ENCODE measurements at regions not wholly inside any gene's neighbourhood (a gene's known extent, or its start where the extent isn't known, plus 50 kb on each side); places are given as distances from the start of the nearest gene placed in this dataset.
A peak's percentile ranks its signal among the peaks of the same experiment; 100 is the strongest.

GRCh38 chr12:115023279-115024265 lies 339.6 kb upstream of the TBX3 start:
- no peak overlapping the region for H3K27ac ChIP-seq (ENCODE audit: insufficient read depth, low read length)

GRCh38 chr12:115020091-115020490 lies 336.1 kb upstream of the TBX3 start:
- no peak overlapping the region for H3K9ac ChIP-seq (ENCODE audit: insufficient read depth, low read length)
- no peak overlapping the region for H3K4me3 ChIP-seq (replicated peaks in 1 of 4; ENCODE audit: control extremely low read depth in 1 of 4, insufficient read depth in 1 of 4, low read depth in 3 of 4, low read length in 4 of 4)
- H3K4me2 ChIP-seq (ENCODE audit: extremely low read depth, insufficient read depth, low read length): no peak overlapping the region
- no peaks in the 10 kb centered on the region for H3K36me3 ChIP-seq (ENCODE audit: control insufficient read depth, insufficient read depth, low read length)
- no peaks in the 10 kb centered on the region for H3K9me3 ChIP-seq (ENCODE audit: control insufficient read depth, insufficient read depth, low read depth, low read length)
- H3K79me2 ChIP-seq (ENCODE audit: control insufficient read depth, insufficient read depth, low read length): no peaks in the 10 kb centered on the region
- no peaks in the 10 kb centered on the region for H3K27me3 ChIP-seq (ENCODE audit: control insufficient read depth, insufficient read depth, low read length)
- H3K27ac ChIP-seq (ENCODE audit: insufficient read depth, low read length): no peak overlapping the region
- no peak overlapping the region for H2AFZ ChIP-seq (ENCODE audit: low read length)
- no peak for DNase-seq (ENCODE audit: low read depth in 2 of 2)
- H4K20me1 ChIP-seq (ENCODE audit: control insufficient read depth, extremely low read depth, insufficient read depth, low read length): no peaks in the 10 kb centered on the region
- H3K4me1 ChIP-seq (ENCODE audit: control insufficient read depth, extremely low read depth, insufficient read depth, low read length): peaks cover 4% of the 10 kb centered on the region
- no peak for TF ChIP-seq CTCF (conservative IDR thresholded peaks at IDR 0.05 in 1 of 2, IDR thresholded peaks at IDR 0.05 in 1 of 2; ENCODE audit: low read depth in 1 of 2, low read length in 2 of 2)
- TF ChIP-seq EZH2 (IDR thresholded peaks at IDR 0.05; ENCODE audit: low read length, missing control alignments): no peak

More at GRCh38 chr12:115023279-115024265, 339.6 kb upstream of the TBX3 start:
- no peak overlapping the region for H3K4me3 ChIP-seq (replicated peaks in 1 of 4; ENCODE audit: control extremely low read depth in 1 of 4, insufficient read depth in 1 of 4, low read depth in 3 of 4, low read length in 4 of 4)
- TF ChIP-seq EZH2 (IDR thresholded peaks at IDR 0.05; ENCODE audit: low read length, missing control alignments): no peak
- no peak for TF ChIP-seq CTCF (conservative IDR thresholded peaks at IDR 0.05 in 1 of 2, IDR thresholded peaks at IDR 0.05 in 1 of 2; ENCODE audit: low read depth in 1 of 2, low read length in 2 of 2)
- H3K4me1 ChIP-seq (ENCODE audit: control insufficient read depth, extremely low read depth, insufficient read depth, low read length): peaks cover 4% of the 10 kb centered on the region
- H4K20me1 ChIP-seq (ENCODE audit: control insufficient read depth, extremely low read depth, insufficient read depth, low read length): no peaks in the 10 kb centered on the region
- DNase-seq (ENCODE audit: low read depth in 2 of 2): peak; percentile 12 to 77
- H2AFZ ChIP-seq (ENCODE audit: low read length): no peak overlapping the region
- H3K9me3 ChIP-seq (ENCODE audit: control insufficient read depth, insufficient read depth, low read depth, low read length): no peaks in the 10 kb centered on the region
- no peaks in the 10 kb centered on the region for H3K27me3 ChIP-seq (ENCODE audit: control insufficient read depth, insufficient read depth, low read length)
- no peaks in the 10 kb centered on the region for H3K36me3 ChIP-seq (ENCODE audit: control insufficient read depth, insufficient read depth, low read length)
- H3K4me2 ChIP-seq (ENCODE audit: extremely low read depth, insufficient read depth, low read length): no peak overlapping the region
- H3K9ac ChIP-seq (ENCODE audit: insufficient read depth, low read length): no peak overlapping the region
- H3K79me2 ChIP-seq (ENCODE audit: control insufficient read depth, insufficient read depth, low read length): no peaks in the 10 kb centered on the region

GRCh38 chr12:115017346-115017745 lies 333.4 kb upstream of the TBX3 start:
- DNase-seq (ENCODE audit: low read depth in 2 of 2): no peak
- Histone ChIP-seq H3K4me2 (ENCODE audit: extremely low read depth, insufficient read depth, low read length) (no peak overlapping the region), H3K27ac (ENCODE audit: insufficient read depth, low read length) (no peak overlapping the region), H3K79me2 (ENCODE audit: control insufficient read depth, insufficient read depth, low read length) (no peaks in the 10 kb centered on the region), H3K9ac (ENCODE audit: insufficient read depth, low read length) (no peak overlapping the region), H3K4me3 (replicated peaks in 1 of 4; ENCODE audit: control extremely low read depth in 1 of 4, insufficient read depth in 1 of 4, low read depth in 3 of 4, low read length in 4 of 4) (no peak overlapping the region), H3K9me3 (ENCODE audit: control insufficient read depth, insufficient read depth, low read depth, low read length) (no peaks in the 10 kb centered on the region), H3K4me1 (ENCODE audit: control insufficient read depth, extremely low read depth, insufficient read depth, low read length) (no peaks in the 10 kb centered on the region), H3K27me3 (ENCODE audit: control insufficient read depth, insufficient read depth, low read length) (no peaks in the 10 kb centered on the region), H2AFZ (ENCODE audit: low read length) (no peak overlapping the region), H3K36me3 (ENCODE audit: control insufficient read depth, insufficient read depth, low read length) (no peaks in the 10 kb centered on the region), H4K20me1 (ENCODE audit: control insufficient read depth, extremely low read depth, insufficient read depth, low read length) (no peaks in the 10 kb centered on the region)
- no peak for TF ChIP-seq CTCF (conservative IDR thresholded peaks at IDR 0.05 in 1 of 2, IDR thresholded peaks at IDR 0.05 in 1 of 2; ENCODE audit: low read depth in 1 of 2, low read length in 2 of 2)
- TF ChIP-seq EZH2 (IDR thresholded peaks at IDR 0.05; ENCODE audit: low read length, missing control alignments): no peak

Measured in fibroblast of lung (primary cell).